HUDEP-2 (cell line): ENCODE measurements at regions not wholly inside any gene's neighbourhood (a gene's known extent, or its start where the extent isn't known, plus 50 kb on each side); places are given as distances from the start of the nearest gene placed in this dataset.
"Not testable (repeated sequence)": the region's sequence is repeated elsewhere in the genome, so short reads cannot be mapped to it uniquely, and the experiment has no call there.

Experiments
- DNase-seq, 76 experiments: peaks; one replicate each; lab custom pipeline; 2025; ENCODE audit not compliant: unreplicated experiment in 76 of 76; lab: John Stamatoyannopoulos, UW

DNA sequence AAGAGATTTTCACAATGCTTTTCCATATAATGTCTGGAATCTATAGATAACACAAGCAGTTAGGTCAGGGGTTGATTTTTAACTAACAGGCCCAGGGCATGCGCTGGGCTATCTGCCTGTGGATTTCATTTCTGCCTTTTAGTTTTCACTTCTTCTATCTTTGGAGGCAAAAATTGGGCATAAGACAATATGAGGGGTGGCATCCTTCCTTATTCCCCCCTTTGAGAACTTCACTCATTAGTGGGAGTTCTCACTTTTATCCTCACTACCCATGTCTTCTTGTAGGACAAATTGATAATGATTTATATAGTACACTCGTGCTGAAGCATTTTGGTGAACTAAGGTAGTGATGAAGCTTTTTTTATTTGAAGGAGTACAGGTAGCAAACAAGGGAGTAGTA is 2155.5 kb downstream of the TP53TG3F start:
- DNase-seq: not testable (repeated sequence)

GRCh38 chr16:35619176-35619575 is 2159.8 kb downstream of the TP53TG3F start:
- DNase-seq: not testable (repeated sequence)

DNA sequence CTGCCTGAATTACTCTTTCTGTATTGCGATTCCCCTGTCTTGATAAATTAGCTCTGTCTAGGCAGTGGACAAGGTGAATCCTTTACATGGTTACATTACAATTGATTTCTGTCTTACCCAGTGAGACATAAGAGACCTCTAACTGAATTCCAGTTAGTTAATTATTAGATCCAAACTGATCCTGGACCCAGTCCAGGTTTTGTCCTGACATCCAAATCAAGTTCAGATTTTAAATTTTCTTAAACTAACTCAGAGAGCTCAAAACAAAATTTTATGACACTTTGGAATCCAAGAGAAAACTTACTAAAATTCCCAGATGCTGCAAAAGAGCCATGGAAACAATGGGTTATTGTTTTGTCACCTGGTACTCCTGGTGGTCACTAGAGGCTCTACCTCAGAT is 2166.6 kb downstream of the TP53TG3F start:
- no peak for DNase-seq

GRCh38 chr16:35628976-35629375 is 2169.6 kb downstream of the TP53TG3F start:
- DNase-seq: no peak

DNA sequence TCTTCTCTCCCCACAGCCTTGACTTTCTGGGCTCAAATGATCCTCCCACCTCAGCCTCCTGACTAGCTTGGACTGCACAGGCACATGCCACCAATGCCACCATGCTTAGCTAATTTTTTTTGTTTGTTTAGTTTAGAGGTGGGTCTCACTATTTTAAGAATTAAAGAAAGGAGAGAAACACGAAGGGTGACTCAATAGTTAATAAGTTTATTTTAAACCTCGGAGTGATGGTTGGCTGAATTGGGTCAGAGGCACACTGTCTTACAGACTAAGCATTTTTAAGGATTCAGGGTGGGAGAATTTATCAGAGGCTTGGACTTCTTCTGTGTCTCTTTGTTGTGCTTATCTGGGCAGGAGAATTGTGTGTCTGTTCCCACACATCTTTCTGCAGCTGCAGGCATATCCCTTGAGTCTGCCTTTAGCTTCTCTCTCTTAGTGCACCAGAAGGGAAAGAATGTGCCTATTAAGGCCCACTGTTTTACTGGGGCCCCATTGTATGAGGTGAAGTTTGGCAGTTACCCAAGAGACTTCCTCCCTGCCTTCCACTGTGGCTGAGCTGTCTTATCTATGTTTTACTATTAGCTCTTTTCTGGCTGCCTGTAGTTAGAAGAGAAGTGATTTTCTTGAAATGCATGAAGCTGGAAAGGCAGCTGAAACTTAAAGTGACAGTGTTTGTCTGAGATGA is 2172.0 kb downstream of the TP53TG3F start:
- DNase-seq: peak in 1 of 76 experiments; percentile 4

DNA sequence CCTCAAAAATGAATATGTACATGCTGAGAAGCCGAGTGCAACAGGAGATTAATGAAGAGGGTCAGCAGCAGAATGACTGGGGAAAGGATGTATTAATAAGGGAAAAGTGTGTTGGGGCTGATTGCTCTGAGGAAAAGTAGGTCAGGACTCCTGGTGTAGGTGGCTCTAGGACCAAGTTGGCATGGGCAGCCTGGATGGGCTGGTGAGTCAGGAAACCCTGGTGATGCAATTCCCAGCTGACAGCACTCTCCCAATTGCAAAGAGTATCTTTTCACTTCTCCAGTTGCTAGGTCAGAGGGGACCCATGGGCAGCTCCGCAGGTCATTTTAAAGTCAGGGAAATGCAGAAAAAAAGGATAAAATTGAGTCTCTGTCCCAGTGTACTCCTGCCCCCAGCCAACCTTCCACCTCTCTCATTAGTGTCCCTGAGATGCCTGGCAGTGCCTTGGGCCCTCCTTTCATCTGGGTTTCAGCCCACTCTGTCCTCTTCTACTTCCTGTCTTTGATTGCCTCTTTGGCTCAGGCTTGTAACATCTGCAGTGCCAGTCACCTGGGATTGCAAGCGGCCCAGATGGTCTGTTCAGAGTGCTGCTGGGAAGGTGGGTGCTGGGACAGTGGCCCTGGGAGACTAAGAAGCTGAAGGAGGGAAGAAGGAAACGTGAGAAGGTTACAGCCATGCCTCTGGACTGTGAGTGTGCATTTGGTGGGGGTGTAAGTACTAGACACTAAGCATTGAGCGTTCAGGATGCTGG is 2177.2 kb downstream of the TP53TG3F start:
- no peak for DNase-seq

- no peak for DNase-seq
Measured at GRCh38 chr16:35637683-35638082, 2178.3 kb downstream of the TP53TG3F start.

DNA sequence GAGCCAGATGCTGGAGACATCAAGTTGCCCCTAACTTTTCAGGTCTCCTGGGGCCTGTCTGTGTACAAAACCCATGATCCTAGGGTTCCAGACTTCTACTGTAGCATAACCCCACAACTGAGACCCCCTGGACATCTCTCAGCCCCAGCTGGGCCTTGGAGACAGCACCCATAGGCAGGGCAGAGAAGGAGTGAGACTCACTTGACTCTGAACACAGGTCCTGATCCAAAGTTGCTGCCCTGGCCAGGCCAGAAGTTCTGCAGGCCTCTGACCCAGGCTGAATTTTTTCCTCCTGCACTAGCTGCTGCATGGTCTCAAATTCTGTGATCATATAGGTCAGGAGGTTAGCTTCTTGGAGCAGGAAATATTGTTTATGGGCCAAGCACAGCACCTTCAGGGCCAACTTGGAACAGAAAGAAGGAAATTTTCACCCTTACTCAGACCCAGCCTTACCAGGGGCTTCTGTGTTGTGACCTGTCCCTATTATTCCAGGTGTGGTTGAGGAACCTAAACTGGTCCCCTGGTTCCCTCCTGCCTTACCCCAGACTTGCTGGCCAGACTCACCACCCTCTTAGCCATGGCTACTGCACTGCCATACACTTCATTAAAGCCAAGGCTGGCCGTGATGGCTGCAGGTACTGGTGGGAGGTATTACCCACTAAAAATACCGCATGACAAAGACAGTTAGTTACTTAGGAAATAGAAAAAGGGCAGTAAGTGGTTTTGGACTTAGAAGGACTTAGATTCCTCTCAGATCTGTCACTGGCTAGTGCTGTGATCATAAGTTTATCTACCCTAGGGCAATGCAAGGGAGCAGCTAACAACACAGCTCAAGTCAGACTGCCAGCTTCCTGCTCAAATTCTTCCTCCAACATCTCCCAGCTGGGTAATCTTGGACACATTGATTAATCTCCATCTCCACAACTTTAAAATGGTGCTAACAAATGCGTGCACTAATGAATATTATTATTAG is 2180.1 kb downstream of the TP53TG3F start:
- DNase-seq: no peak

DNA sequence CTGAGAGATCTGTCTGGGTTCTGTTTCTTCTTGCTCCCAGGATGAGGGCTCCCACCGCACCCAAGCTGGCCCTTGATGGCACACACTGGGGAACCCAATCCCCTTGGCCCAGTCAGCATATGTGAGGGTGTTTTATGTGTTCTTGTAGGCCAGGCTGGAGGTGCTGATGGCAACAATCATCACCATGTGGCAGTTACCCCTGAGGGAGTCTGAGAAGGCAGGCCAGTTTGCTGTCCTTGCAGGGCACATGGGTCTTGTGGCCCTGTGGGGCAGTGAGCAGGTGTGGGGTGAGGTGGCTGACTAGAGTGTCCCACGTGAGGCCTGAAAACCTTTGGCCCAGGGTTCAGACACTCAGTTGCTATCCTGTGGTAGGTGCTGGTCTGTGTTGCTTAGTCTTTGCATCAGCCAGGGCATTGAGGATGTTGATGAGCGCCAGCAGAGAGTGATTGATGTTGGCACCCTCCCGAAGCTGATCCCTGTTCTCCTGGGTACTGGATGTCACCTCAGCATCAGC is 2183.0 kb downstream of the TP53TG3F start:
- no peak for DNase-seq

DNA sequence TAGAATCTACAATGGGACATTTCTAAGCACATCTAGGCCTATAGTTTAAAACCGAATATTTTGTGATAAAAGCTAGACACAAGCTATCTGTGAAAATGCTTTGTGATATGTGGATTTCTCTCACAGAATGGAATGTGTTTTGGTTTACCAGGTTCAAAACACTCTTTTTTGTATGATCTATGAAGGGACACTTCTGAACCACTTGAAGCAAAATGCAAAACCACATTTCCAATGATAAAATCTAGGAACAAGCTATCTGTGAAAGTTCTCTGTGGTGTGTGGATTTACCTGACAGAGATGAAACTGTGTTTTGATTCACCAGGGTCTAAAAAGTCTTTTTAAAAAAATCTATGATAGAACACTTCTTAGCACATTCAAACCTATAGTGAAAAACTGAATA is 2192.4 kb downstream of the TP53TG3F start:
- no peak for DNase-seq

DNA sequence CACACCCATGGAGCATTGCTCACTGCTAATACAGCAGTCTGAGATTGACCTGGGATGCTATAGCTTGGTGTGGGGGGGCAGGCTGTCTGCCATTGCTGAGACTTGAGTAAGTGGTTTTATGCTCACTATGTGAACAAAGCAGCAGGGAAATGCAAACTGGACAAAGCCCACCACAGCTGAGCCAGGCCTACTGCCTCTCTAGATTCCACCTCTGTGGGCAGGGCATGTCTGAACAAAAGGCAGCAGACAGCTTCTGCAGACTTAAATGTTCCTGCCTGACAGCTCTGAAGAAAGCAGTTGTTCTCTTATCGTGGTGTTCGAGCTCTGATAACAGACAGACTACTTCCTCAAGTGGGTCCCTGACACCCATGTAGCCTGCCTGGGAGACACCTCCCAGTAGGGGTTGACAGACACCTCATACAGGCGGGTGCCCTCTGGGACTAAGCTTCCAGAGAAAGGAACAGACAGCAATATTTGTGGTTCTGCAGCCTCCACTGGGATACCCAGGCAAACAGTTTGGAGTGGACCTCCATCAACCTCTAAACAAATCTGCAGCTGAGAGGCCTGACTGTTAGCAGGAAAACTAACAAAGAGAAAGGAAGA is 2204.8 kb downstream of the TP53TG3F start:
- no peak for DNase-seq

GRCh38 chr16:35685085-35685484 is 2225.7 kb downstream of the TP53TG3F start:
- no peak for DNase-seq

DNA sequence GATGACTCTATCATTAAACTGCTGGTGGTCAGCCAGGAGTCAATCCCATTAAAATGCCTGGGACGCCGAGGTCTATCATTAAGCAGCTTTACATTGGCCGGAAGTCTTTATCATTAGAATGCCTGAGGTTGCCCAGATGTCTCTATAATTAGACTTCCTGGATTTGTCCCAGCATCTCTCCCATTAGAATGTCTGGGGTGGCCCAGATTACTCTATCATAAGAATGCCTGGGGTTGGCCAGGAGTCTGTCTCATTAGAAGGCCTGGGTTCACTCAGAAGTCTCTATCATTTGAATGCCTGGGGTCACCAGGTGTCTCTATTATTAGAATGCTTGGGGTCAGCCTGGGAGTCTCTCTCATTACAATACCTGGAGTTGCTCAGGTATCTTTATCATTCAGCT is 2227.2 kb downstream of the TP53TG3F start:
- no peak for DNase-seq

- DNase-seq: no peak
Measured at GRCh38 chr16:35687071-35687470, 2227.7 kb downstream of the TP53TG3F start.

- DNase-seq: no peak
Measured at GRCh38 chr16:35687781-35688180, 2228.4 kb downstream of the TP53TG3F start.

GRCh38 chr16:35689764-35690163 is 2230.4 kb downstream of the TP53TG3F start:
- DNase-seq: no peak

GRCh38 chr16:35690413-35690812 is 2231.0 kb downstream of the TP53TG3F start:
- DNase-seq: no peak

DNA sequence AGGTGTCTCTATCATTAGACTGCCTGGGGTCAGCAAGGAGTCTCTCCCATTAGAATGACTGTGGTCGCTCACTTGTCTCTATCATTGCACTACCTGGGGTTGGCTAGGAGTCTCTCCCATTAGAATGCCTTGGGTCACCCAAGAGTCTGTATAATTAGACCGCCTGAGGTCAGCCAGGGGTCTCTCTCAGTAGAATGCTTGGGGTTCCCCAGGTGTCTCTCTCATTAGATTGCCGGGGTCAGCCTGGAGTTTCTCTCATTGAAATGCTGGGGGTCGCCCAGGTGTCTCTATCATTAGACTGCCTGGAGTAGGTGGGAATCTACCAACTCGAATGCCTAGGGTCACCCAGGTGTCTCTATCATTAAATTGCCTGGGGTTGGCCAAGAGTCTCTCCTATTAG is 2231.6 kb downstream of the TP53TG3F start:
- DNase-seq: no peak

- DNase-seq: no peak
Measured at GRCh38 chr16:35692824-35693223, 2233.4 kb downstream of the TP53TG3F start.

- DNase-seq: no peak
Measured at GRCh38 chr16:35706901-35707300, 2247.5 kb downstream of the TP53TG3F start.

DNA sequence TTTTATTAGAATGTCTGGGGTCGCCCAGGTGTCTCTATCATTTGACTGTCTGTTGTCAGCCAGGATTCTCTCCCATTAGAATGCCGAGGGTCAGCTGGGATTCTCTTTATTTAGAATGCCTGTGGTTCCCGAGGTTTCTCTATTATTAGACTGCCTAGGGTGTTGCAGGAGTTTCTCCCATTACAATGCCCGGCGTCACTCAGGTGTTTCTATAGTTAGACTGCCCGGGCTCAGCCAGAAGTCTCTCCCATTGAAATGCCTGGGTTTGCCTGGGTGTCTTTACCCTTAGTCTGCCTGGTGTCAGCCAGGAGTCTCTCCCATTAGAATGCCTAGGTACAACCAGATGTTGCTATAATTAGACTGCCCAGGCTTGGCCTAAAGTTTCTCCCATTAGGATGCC is 2252.0 kb downstream of the TP53TG3F start:
- no peak for DNase-seq
